ENCODE measurements at regions not wholly inside any gene's neighbourhood (a gene's known extent, or its start where the extent isn't known, plus 50 kb on each side); places are given as distances from the start of the nearest gene placed in this dataset.
A peak's percentile ranks its signal among the peaks of the same experiment; 100 is the strongest.
"Not testable (repeated sequence)": the region's sequence is repeated elsewhere in the genome, so short reads cannot be mapped to it uniquely, and the experiment has no call there.

DNA sequence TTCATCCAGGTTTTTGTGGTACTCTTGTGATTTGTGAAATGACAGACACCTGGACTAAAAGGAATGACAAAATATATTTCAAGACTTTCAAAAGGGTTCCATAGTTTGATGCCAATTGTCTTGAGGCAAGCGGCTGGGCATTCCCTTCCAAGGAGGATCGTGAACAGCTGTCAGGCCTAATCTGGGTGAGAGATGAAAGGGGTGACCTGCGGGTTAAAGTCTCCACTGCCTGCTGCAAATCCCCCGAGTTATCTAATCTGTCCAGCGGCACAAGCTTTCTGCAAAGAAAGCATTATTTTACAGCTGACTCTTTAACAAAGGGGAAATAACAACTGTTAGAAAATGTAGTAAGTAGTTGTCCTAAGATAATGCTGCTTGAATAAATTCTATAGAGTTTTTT is 128.7 kb upstream of the MB21D2 start:
- no peak overlapping the region for H3K4me3 ChIP-seq (replicated peaks; ENCODE audit: low read depth, low read length)
- no peak for DNase-seq (ENCODE audit: low read depth)
- TF ChIP-seq, protein P1, sequence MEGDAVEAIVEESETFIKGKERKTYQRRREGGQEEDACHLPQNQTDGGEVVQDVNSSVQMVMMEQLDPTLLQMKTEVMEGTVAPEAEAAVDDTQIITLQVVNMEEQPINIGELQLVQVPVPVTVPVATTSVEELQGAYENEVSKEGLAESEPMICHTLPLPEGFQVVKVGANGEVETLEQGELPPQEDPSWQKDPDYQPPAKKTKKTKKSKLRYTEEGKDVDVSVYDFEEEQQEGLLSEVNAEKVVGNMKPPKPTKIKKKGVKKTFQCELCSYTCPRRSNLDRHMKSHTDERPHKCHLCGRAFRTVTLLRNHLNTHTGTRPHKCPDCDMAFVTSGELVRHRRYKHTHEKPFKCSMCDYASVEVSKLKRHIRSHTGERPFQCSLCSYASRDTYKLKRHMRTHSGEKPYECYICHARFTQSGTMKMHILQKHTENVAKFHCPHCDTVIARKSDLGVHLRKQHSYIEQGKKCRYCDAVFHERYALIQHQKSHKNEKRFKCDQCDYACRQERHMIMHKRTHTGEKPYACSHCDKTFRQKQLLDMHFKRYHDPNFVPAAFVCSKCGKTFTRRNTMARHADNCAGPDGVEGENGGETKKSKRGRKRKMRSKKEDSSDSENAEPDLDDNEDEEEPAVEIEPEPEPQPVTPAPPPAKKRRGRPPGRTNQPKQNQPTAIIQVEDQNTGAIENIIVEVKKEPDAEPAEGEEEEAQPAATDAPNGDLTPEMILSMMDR (IDR thresholded peaks at IDR 0.05; ENCODE audit: low read length, missing control alignments): no peak

DNA sequence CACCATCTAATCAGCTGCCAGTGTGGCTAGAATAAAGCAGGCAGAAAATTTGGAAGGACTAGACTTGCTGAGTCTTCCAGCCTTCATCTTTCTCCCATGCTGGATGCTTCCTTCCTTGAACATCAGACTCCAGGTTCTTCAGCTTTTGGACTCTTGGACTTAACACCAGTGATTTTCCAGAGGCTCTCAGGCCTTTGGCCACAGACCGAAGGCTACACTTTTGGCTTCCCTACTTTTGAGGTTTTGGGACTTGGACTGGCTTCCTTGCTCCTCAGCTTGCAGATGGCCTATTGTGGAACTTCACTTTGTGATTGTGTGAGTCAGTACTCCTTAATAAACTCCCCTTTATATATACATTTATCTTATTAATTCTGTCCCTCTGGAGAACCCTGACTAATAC is 129.8 kb upstream of the MB21D2 start:
- not testable (repeated sequence) for H3K4me3 ChIP-seq (replicated peaks; ENCODE audit: low read depth, low read length); DNase-seq (ENCODE audit: low read depth)

DNA sequence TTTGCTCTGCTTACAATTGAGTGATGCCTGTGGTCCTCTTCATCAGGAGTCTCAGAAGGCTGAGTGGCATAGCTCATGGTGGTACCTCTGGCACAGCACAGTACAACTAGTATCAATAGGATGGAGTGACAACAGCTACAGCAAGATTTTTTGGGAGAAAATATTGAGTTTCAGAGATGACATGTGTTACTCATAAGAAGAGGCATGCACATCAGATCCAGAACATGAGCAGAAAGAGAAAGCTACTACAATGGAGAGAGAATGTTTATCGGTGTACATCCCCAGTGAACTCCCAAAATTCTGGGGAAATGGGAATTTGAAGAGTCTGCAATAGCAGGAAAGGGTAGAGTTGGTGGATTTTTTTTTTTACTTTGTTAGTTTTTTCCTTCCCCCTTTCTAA is 130.5 kb upstream of the MB21D2 start:
- no peak for DNase-seq (ENCODE audit: low read depth)

DNA sequence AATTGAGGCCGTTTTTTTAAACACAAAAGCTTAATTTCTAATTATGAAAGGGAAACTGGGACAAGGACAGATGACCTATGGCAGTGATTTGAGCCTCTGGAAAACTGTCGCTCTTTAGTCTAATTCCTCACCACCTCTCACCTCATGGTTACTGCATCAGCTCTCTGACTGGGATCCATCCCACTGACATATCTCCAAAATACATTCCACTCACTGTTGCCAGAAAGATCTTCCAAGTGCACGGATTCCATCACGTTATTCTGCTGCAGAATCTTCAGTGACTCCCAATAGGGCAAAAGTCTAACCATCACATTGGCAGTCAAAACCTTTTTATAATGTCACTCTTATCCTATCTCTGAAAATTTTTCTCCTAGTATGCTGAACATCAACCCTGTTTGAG is 132.3 kb upstream of the MB21D2 start:
- DNase-seq (ENCODE audit: low read depth): no peak
- no peak overlapping the region for H3K4me3 ChIP-seq (replicated peaks; ENCODE audit: low read depth, low read length)
- TF ChIP-seq, protein P1 (IDR thresholded peaks at IDR 0.05; ENCODE audit: low read length, missing control alignments): no peak

More for the DNA sequence above, 130.5 kb upstream of the MB21D2 start:
- no peak overlapping the region for H3K4me3 ChIP-seq (replicated peaks; ENCODE audit: low read depth, low read length)
- TF ChIP-seq, protein P1 (IDR thresholded peaks at IDR 0.05; ENCODE audit: low read length, missing control alignments): no peak

DNA sequence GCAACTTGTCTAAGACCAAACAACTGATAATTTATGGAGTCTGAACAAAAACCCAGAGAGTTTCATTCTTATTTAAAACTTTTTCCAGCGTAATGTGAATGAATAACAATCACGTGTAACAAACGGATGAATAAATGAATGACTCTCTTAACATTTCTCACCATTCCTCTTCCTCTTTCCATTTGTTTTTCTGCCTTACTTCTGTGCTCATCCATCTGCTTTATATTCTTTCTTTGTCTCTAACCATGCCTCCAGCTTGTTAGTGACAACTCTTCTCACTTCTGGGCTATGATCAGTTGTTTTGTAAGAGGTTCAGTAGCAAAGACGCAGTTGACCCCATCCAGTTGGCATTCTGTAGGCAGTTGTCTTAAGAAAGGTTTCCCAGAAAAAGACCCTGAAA is 133.7 kb upstream of the MB21D2 start:
- no peak overlapping the region for H3K4me3 ChIP-seq (replicated peaks; ENCODE audit: low read depth, low read length)
- no peak for DNase-seq (ENCODE audit: low read depth)
- TF ChIP-seq, protein P1 (IDR thresholded peaks at IDR 0.05; ENCODE audit: low read length, missing control alignments): no peak

DNA sequence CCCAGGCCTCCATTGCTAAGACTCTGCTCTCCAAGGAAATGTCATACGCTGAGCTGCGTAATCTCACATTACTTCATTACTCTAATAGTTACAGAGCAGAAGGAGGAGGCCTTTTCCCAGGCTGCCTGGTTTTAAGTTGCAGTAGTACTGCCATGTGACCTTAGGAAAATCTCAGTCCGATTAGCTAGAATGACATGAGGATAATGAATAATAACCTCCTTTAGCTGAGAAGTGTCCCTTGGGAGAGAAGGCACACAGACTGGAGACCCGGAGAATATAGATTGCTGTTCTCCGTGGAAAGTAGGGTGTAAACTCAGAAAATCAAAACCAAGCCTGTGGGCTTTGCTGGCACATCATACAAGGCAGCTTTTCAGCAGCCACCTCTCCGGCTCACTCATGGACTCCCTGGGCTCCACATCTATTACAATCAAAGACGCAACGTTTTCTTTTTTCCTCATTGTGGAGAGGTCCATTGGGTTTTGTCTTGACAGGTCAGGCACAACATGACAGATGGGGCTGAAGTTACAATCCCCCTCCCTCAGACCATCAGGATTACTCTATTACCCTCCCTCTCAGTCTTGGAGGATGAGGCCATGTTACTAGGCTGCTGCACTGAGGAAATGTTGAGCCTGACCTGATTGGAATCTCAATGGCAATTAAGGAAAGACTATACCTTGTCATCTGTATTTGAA is 134.8 kb upstream of the MB21D2 start:
- no peak overlapping the region for H3K4me3 ChIP-seq (replicated peaks; ENCODE audit: low read depth, low read length)
- DNase-seq (ENCODE audit: low read depth): peak; percentile 18
- TF ChIP-seq, protein P1 (IDR thresholded peaks at IDR 0.05; ENCODE audit: low read length, missing control alignments): no peak

DNA sequence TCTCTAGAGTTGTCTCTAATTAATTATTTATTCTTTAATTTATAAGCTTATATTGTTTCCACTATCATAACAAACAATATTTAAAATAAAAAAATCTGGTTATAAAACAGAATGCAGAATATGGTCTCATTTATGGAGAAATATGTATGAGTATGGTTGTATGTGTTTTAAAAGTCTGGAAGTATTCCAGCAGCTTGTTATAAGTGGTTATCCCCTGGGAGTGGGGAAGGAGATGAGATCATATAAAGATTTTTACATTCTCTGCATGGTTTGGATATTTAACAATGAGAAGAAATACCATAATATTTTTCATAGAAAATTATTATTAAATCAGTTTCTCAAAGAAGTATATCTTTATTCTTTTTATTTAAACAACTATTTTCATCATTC is 135.4 kb upstream of the MB21D2 start:
- H3K4me3 ChIP-seq (replicated peaks; ENCODE audit: low read depth, low read length): no peak overlapping the region
- DNase-seq (ENCODE audit: low read depth): peak; percentile 18
- TF ChIP-seq, protein P1 (IDR thresholded peaks at IDR 0.05; ENCODE audit: low read length, missing control alignments): no peak
